ENCODE measurements at regions not wholly inside any gene's neighbourhood (a gene's known extent, or its start where the extent isn't known, plus 50 kb on each side); places are given as distances from the start of the nearest gene placed in this dataset.

- FAIRE-seq (no peak), DNase-seq (ENCODE audit: insufficient read length, low spot score) (no peak)
Measured at GRCh38 chr13:64000321-64000720, 2584.7 kb upstream of the PCDH20 start.

- DNase-seq (ENCODE audit: insufficient read length, low spot score), result no peak
- FAIRE-seq, result no peak
Measured at GRCh38 chr13:63999614-64000305, 2584.1 kb upstream of the PCDH20 start.

GRCh38 chr13:63983366-63983765, 2567.7 kb upstream of the PCDH20 start:
- no peak for DNase-seq (ENCODE audit: insufficient read length, low spot score)

GRCh38 chr13:63979951-63980350, 2564.3 kb upstream of the PCDH20 start:
- no peak for FAIRE-seq
- no peak for DNase-seq (ENCODE audit: insufficient read length, low spot score)

More at GRCh38 chr13:63983366-63983765, 2567.7 kb upstream of the PCDH20 start:
- FAIRE-seq, result no peak

GRCh38 chr13:63972328-63972727, 2556.7 kb upstream of the PCDH20 start:
- DNase-seq (ENCODE audit: insufficient read length, low spot score) (no peak), FAIRE-seq (no peak)

- no peak for FAIRE-seq
Measured at GRCh38 chr13:63954683-63955082, 2539.0 kb upstream of the PCDH20 start.

GRCh38 chr13:63948045-63948444, 2532.4 kb upstream of the PCDH20 start:
- FAIRE-seq (no peak), DNase-seq (ENCODE audit: insufficient read length, low spot score) (no peak)

More at GRCh38 chr13:63954683-63955082, 2539.0 kb upstream of the PCDH20 start:
- DNase-seq (ENCODE audit: insufficient read length, low spot score), result no peak

- no peak for FAIRE-seq
- DNase-seq (ENCODE audit: insufficient read length, low spot score), result no peak
Measured at GRCh38 chr13:63944911-63945310, 2529.3 kb upstream of the PCDH20 start.

- DNase-seq (ENCODE audit: insufficient read length, low spot score) (no peak), FAIRE-seq (no peak)
Measured at GRCh38 chr13:63942372-63942771, 2526.7 kb upstream of the PCDH20 start.

GRCh38 chr13:63938851-63939250, 2523.2 kb upstream of the PCDH20 start:
- DNase-seq (ENCODE audit: insufficient read length, low spot score) (no peak), FAIRE-seq (no peak)

GRCh38 chr13:63910511-63910910, 2494.9 kb upstream of the PCDH20 start:
- DNase-seq (ENCODE audit: insufficient read length, low spot score) (no peak), FAIRE-seq (no peak)

- FAIRE-seq (no peak), DNase-seq (ENCODE audit: insufficient read length, low spot score) (no peak)
Measured at GRCh38 chr13:63909726-63910375, 2494.2 kb upstream of the PCDH20 start.

GRCh38 chr13:63902141-63902540, 2486.5 kb upstream of the PCDH20 start:
- DNase-seq (ENCODE audit: insufficient read length, low spot score) (no peak), FAIRE-seq (no peak)

GRCh38 chr13:63901630-63902029, 2486.0 kb upstream of the PCDH20 start:
- DNase-seq (ENCODE audit: insufficient read length, low spot score) (no peak), FAIRE-seq (no peak)

- no peak for DNase-seq (ENCODE audit: insufficient read length, low spot score)
- FAIRE-seq, result no peak
Measured at GRCh38 chr13:63900406-63900805, 2484.8 kb upstream of the PCDH20 start.

- no peak for FAIRE-seq
- DNase-seq (ENCODE audit: insufficient read length, low spot score), result no peak
Measured at GRCh38 chr13:63896321-63896720, 2480.7 kb upstream of the PCDH20 start.

- FAIRE-seq, result no peak
- no peak for DNase-seq (ENCODE audit: insufficient read length, low spot score)
Measured at GRCh38 chr13:63882052-63882451, 2466.4 kb upstream of the PCDH20 start.

- FAIRE-seq (no peak), DNase-seq (ENCODE audit: insufficient read length, low spot score) (no peak)
Measured at GRCh38 chr13:63880705-63881104, 2465.1 kb upstream of the PCDH20 start.

- no peak for FAIRE-seq
Measured at GRCh38 chr13:63873936-63874335, 2458.3 kb upstream of the PCDH20 start.

GRCh38 chr13:63864171-63864902, 2448.7 kb upstream of the PCDH20 start:
- DNase-seq (ENCODE audit: insufficient read length, low spot score) (no peak), FAIRE-seq (no peak)

More at GRCh38 chr13:63873936-63874335, 2458.3 kb upstream of the PCDH20 start:
- DNase-seq (ENCODE audit: insufficient read length, low spot score), result no peak

- DNase-seq (ENCODE audit: insufficient read length, low spot score) (no peak), FAIRE-seq (no peak)
Measured at GRCh38 chr13:63855457-63856118, 2439.9 kb upstream of the PCDH20 start.
